ENCODE measurements at regions not wholly inside any gene's neighbourhood (a gene's known extent, or its start where the extent isn't known, plus 50 kb on each side); places are given as distances from the start of the nearest gene placed in this dataset.

DNA sequence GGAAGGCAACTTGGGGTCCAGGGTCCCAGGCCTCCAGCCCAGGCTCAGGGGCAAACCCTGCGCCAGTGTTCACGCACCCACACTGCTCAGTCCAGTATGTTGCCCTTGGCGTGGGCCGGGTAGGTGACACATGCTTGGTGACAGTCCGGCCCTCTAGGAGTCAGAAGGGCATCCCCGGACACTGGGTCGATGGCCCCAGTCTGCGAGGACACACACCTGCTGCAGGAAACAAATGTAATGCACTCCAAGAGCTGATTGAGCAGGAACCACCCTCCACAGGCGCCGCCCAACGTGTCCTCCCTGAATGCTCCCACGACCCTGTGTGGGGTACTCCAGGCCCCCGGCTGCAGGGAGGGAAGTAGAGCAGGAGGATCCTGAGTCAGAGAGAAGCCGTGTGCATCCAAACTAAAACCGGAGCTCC, 160.7 kb downstream of the DLL1 start:
- Histone ChIP-seq H3K27ac (no peak overlapping the region), H3K27me3 (no peaks in the 10 kb centered on the region), H3K4me3 (no peak overlapping the region), H3K9me3 (no peaks in the 10 kb centered on the region), H3K36me3 (no peaks in the 10 kb centered on the region), H3K4me1 (peaks cover 0 to 18% (median 9%) of the 10 kb centered on the region in 4 donors)
- TF ChIP-seq POLR2AphosphoS5 (IDR thresholded peaks at IDR 0.05) (no peak), EP300 (IDR thresholded peaks at IDR 0.05) (no peak), POLR2A (IDR thresholded peaks at IDR 0.05) (no peak)
- TF ChIP-seq, protein P1, sequence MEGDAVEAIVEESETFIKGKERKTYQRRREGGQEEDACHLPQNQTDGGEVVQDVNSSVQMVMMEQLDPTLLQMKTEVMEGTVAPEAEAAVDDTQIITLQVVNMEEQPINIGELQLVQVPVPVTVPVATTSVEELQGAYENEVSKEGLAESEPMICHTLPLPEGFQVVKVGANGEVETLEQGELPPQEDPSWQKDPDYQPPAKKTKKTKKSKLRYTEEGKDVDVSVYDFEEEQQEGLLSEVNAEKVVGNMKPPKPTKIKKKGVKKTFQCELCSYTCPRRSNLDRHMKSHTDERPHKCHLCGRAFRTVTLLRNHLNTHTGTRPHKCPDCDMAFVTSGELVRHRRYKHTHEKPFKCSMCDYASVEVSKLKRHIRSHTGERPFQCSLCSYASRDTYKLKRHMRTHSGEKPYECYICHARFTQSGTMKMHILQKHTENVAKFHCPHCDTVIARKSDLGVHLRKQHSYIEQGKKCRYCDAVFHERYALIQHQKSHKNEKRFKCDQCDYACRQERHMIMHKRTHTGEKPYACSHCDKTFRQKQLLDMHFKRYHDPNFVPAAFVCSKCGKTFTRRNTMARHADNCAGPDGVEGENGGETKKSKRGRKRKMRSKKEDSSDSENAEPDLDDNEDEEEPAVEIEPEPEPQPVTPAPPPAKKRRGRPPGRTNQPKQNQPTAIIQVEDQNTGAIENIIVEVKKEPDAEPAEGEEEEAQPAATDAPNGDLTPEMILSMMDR (IDR thresholded peaks at IDR 0.05), result no peak
- 50 to 80% methylated on average over 15 of the region's 15 CpGs for WGBS, 2 donors
- intact Hi-C loops (cut with DNase I), result no loop called here
- DNase-seq, result peak; percentile 57

DNA sequence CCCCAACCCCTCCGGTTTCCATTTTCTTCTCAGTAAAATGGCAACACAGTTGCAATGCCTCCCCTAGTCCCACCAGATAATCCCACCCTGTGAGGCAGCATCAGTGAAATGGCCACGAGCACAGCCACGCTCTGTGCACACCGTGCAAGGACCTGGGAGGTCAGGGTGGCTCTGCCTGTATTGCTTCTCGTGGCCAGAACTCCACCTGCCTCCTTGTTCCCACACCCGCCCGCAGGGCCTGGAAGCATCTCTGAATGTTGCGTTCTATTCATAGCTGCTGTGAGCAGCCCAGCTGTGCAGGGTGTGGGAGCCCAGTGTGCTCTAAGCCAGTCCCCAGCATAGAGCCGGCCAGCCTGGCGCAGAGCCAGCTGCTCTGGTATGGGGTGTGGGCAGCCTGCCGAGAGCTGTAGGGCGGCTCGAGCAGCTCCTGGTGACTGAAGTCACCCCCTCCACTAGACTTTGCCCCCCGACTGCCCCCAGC, 161.1 kb downstream of the DLL1 start:
- H3K4me1 ChIP-seq, result peaks cover 0 to 18% (median 9%) of the 10 kb centered on the region in 4 donors
- WGBS, 2 donors, result 27 to 52% methylated on average over 14 of the region's 14 CpGs
- intact Hi-C loops (cut with DNase I), result no loop called here
- H3K9me3 ChIP-seq, result no peaks in the 10 kb centered on the region
- TF ChIP-seq POLR2AphosphoS5 (IDR thresholded peaks at IDR 0.05) (no peak), POLR2A (IDR thresholded peaks at IDR 0.05) (no peak), EP300 (IDR thresholded peaks at IDR 0.05) (no peak)
- TF ChIP-seq, protein P1 (IDR thresholded peaks at IDR 0.05), result no peak
- H3K27me3 ChIP-seq, result no peaks in the 10 kb centered on the region
- no peak overlapping the region for H3K4me3 ChIP-seq
- H3K27ac ChIP-seq, result no peak overlapping the region
- no peaks in the 10 kb centered on the region for H3K36me3 ChIP-seq
- peak; percentile 74 for DNase-seq

DNA sequence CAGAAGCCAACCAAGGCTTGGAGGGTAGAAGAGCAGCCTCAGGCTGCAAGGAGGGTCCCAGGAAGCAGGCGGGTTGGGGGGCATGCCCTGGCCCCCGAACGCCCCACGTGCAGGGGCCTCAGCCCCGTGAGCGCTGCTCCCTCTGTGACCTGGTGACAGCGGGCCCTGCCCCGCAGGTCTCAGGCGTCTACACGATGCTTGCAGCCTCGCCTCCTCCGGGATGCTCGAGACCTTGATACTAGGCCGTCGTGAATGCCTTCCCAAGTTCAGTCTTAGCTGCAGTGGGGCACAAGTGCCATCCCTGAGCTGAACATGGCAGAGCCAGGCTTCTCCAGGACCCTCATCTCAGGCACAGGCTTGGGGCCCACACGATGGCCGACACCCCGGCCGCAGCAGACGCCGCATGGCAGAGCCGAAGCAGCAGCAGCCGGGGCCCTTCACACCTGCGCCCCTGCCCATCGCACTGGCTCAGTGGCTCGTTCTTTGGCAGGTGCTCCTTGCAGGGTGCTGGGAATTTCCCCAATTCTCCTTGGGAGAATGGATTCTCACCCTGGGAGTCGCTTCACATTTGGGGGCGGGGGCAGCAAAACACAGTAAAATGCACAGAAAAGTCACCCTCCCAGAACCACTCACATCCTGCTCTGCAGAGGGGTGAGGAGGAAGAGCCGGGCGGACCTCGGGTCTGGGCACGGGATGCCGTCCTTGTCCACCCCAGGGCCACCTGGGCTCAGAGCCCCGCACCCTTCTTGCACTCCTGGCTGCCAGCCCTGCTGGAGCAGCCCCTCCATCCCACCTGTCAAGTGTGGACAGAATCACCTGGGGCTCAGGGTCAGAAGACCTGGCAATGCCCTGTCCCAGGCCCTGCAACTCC, 161.8 kb downstream of the DLL1 start:
- Histone ChIP-seq H3K4me1 (peaks cover 0 to 12% (median 9%) of the 10 kb centered on the region in 4 donors), H3K4me3 (no peak overlapping the region), H3K36me3 (no peaks in the 10 kb centered on the region), H3K9me3 (no peaks in the 10 kb centered on the region), H3K27me3 (no peaks in the 10 kb centered on the region), H3K27ac (no peak overlapping the region)
- intact Hi-C loops (cut with DNase I), result no loop called here
- TF ChIP-seq EP300 (IDR thresholded peaks at IDR 0.05) (no peak), POLR2AphosphoS5 (IDR thresholded peaks at IDR 0.05) (no peak), POLR2A (IDR thresholded peaks at IDR 0.05) (no peak)
- TF ChIP-seq, protein P1 (IDR thresholded peaks at IDR 0.05), result no peak
- WGBS, 2 donors, result 90 to 93% methylated on average over 34 of the region's 34 CpGs
- DNase-seq, result peak; percentile 49

DNA sequence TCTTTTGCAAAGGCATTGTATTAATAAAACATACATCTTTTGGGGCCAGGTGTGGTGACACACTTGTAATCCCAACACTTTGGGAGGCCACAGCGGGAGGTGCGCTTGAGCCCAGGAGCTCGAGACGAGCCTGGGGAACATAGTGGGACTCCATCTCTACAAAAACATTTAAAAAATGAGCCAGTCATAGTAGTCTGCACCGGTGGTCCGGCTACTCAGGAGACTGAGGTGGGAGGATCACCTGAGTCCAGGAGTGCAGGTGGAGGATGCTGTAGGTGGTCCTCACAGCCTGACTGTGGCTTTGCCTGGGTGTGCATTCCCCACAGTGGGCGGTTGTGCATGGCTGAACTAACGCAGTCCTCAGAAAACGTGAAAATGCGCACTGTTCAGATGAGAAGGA, 162.5 kb downstream of the DLL1 start:
- Histone ChIP-seq H3K36me3 (no peaks in the 10 kb centered on the region), H3K4me3 (no peak overlapping the region), H3K9me3 (no peaks in the 10 kb centered on the region), H3K27ac (no peak overlapping the region), H3K4me1 (peaks cover 0 to 10% (median 7%) of the 10 kb centered on the region in 4 donors), H3K27me3 (no peaks in the 10 kb centered on the region)
- peak; percentile 14 for DNase-seq
- intact Hi-C loops (cut with DNase I), result no loop called here
- WGBS, 2 donors, result 89 to 92% methylated on average over 10 of the region's 10 CpGs
- TF ChIP-seq POLR2AphosphoS5 (IDR thresholded peaks at IDR 0.05) (no peak), POLR2A (IDR thresholded peaks at IDR 0.05) (no peak), EP300 (IDR thresholded peaks at IDR 0.05) (no peak)
- TF ChIP-seq, protein P1 (IDR thresholded peaks at IDR 0.05), result no peak
